CD4-positive, alpha-beta T cell treated with Interleukin-17A for 4 hours (primary cell): ENCODE measurements at regions not wholly inside any gene's neighbourhood (a gene's known extent, or its start where the extent isn't known, plus 50 kb on each side); places are given as distances from the start of the nearest gene placed in this dataset.
"Not testable (repeated sequence)": the region's sequence is repeated elsewhere in the genome, so short reads cannot be mapped to it uniquely, and the experiment has no call there.

Source experiments
- DNase-seq: peaks from one replicate; pipeline ENCODE4 v3.0.0-alpha.2; 2020; ENCODE audit warnings: mixed read lengths

GRCh38 chr22:22346401-22347107 is 102.0 kb downstream of the VPREB1 start:
- DNase-seq, result no peak

GRCh38 chr22:22348127-22348814 is 103.7 kb downstream of the VPREB1 start:
- no peak for DNase-seq

GRCh38 chr22:22348815-22349454 is 104.3 kb downstream of the VPREB1 start:
- DNase-seq, result no peak

GRCh38 chr22:22349455-22349836 is 104.9 kb downstream of the VPREB1 start:
- DNase-seq, result no peak

GRCh38 chr22:22351366-22351765 is 106.8 kb downstream of the VPREB1 start:
- no peak for DNase-seq

GRCh38 chr22:22352371-22352999 is 107.9 kb downstream of the VPREB1 start:
- DNase-seq, result no peak

GRCh38 chr22:22355096-22355834 is 110.7 kb downstream of the VPREB1 start:
- DNase-seq, result no peak

GRCh38 chr22:22357024-22357883 is 112.7 kb downstream of the VPREB1 start:
- DNase-seq, result peak; percentile 76

- DNase-seq, result no peak
Measured at GRCh38 chr22:22358152-22358551, 113.6 kb downstream of the VPREB1 start.

- no peak for DNase-seq
Measured at GRCh38 chr22:22358686-22359085, 114.1 kb downstream of the VPREB1 start.

- DNase-seq, result no peak
Measured at GRCh38 chr22:22359465-22359864, 114.9 kb downstream of the VPREB1 start.

GRCh38 chr22:22360014-22360413 is 115.4 kb downstream of the VPREB1 start:
- DNase-seq, result no peak

- no peak for DNase-seq
Measured at GRCh38 chr22:22362311-22362710, 117.7 kb downstream of the VPREB1 start.

GRCh38 chr22:22362936-22363335 is 118.3 kb downstream of the VPREB1 start:
- DNase-seq, result no peak

- no peak for DNase-seq
Measured at GRCh38 chr22:22364207-22364606, 119.6 kb downstream of the VPREB1 start.

GRCh38 chr22:22366537-22366936 is 122.0 kb downstream of the VPREB1 start:
- DNase-seq, result no peak

GRCh38 chr22:22368516-22368915 is 123.9 kb downstream of the VPREB1 start:
- DNase-seq, result no peak

GRCh38 chr22:22369219-22369963 is 124.8 kb downstream of the VPREB1 start:
- not testable (repeated sequence) for DNase-seq

GRCh38 chr22:22369964-22370270 is 125.3 kb downstream of the VPREB1 start:
- DNase-seq, result no peak

GRCh38 chr22:22371031-22371541 is 126.5 kb downstream of the VPREB1 start:
- no peak for DNase-seq

GRCh38 chr22:22372086-22372485 is 127.5 kb downstream of the VPREB1 start:
- no peak for DNase-seq
